GM12874 (cell line): ENCODE measurements at regions not wholly inside any gene's neighbourhood (a gene's known extent, or its start where the extent isn't known, plus 50 kb on each side); places are given as distances from the start of the nearest gene placed in this dataset.

Experiments used
- CTCF ChIP-seq: IDR thresholded peaks from 2 replicates; pipeline ENCODE4 v1.5.1; 2011; ENCODE audit warnings: low read depth, mild to moderate bottlenecking, control low read depth, low read length, moderate library complexity; ENCODE audit not compliant: insufficient read depth

GRCh38 chr6:150683320-150683719 lies 83.6 kb downstream of the PLEKHG1 start:
- TF ChIP-seq CTCF: no peak

GRCh38 chr6:150684161-150684560 lies 84.5 kb downstream of the PLEKHG1 start:
- TF ChIP-seq CTCF: no peak

GRCh38 chr6:150684714-150685459 lies 85.2 kb downstream of the PLEKHG1 start:
- no peak for TF ChIP-seq CTCF

GRCh38 chr6:150685860-150686259 lies 86.2 kb downstream of the PLEKHG1 start:
- TF ChIP-seq CTCF: peak; percentile 83

GRCh38 chr6:150686566-150686965 lies 86.9 kb downstream of the PLEKHG1 start:
- no peak for TF ChIP-seq CTCF

GRCh38 chr6:150687508-150687907 lies 87.8 kb downstream of the PLEKHG1 start:
- TF ChIP-seq CTCF: no peak

GRCh38 chr6:150689900-150690590 lies 90.4 kb downstream of the PLEKHG1 start:
- no peak for TF ChIP-seq CTCF
